Head of caudate nucleus (tissue), 42 donors: ENCODE measurements at regions not wholly inside any gene's neighbourhood (a gene's known extent, or its start where the extent isn't known, plus 50 kb on each side); places are given as distances from the start of the nearest gene placed in this dataset.
"Not testable (repeated sequence)": the region's sequence is repeated elsewhere in the genome, so short reads cannot be mapped to it uniquely, and the experiment has no call there.

Source experiments
- DNase-seq, 42 donors: peaks; one replicate each; pipeline versions ENCODE4 v3.0.0 to v3.0.0-alpha.2; 2020 to 2021; ENCODE audit warnings: mixed read lengths in 7 of 42
- intact Hi-C: fragments of 100-400 bp; cut with DNase I; formaldehyde crosslinking; loops from one replicate; pipeline ENCODE4 v1.15.0; 2022

- intact Hi-C loops, result loop anchor here (10.0 kb wide), 1 partner anchor 391 kb away; no protein-coding TSS in a partner anchor
- DNase-seq, result peak in 19 of 42 donors; percentile 26 to 81 (median 54)
These were observed 62.9 kb upstream of the FAM171A1 start for GRCh38 chr10:15433850-15434537.

- DNase-seq, result no peak
- intact Hi-C loops, result loop anchor here (10.0 kb wide), 1 partner anchor 393 kb away; no protein-coding TSS in a partner anchor
These were observed 61.2 kb upstream of the FAM171A1 start for GRCh38 chr10:15432266-15432665.

GRCh38 chr10:15430969-15431771 lies 60.1 kb upstream of the FAM171A1 start:
- intact Hi-C loops, result loop anchor here (10.0 kb wide), 1 partner anchor 394 kb away; no protein-coding TSS in a partner anchor
- DNase-seq, result no peak

DNA sequence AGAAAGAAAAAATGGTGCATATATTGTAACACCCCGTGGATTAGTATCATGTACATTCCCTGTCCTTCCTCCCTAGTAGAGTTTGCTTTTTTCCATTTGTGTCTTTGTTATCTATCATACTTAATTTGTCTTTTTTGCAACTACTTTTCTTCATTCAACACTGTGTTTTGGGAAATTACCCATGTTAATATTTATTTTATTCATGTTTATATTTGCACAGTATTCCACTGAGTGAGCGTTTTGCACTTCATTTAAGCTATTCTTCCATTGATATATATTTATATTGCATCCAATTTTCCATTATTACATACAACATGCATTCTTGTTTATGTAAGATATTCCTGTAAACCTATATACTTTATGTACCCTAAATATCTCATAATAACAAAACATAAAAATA lies 57.6 kb upstream of the FAM171A1 start:
- intact Hi-C loops, result no loop called here
- DNase-seq, result no peak

- DNase-seq, result peak in 1 of 42 donors; percentile 18
- intact Hi-C loops, result no loop called here
These were observed 56.8 kb upstream of the FAM171A1 start for GRCh38 chr10:15427843-15428414.

- intact Hi-C loops, result no loop called here
- no peak for DNase-seq
These were observed 55.5 kb upstream of the FAM171A1 start for GRCh38 chr10:15426558-15426957.

DNA sequence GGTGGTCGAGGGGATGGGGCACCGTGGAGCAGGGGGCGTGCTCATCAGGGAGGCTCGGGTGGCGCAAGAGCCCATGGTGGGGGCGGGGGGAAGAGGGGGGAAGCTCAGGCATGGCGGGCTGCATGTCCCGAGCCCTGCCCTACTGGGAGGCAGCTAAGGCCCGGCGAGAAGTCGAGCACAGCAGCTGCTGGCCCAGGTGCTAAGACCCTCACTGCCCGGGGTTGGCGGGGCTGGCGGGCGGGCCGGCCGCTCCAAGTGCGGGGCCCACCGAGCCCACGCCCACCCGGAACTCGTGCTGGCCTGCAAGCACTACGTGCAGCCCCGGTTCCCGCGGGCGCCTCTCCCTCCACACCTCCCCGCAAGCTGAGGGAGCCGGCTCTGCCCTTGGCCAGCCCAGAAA lies 55.0 kb upstream of the FAM171A1 start:
- intact Hi-C loops, result no loop called here

DNA sequence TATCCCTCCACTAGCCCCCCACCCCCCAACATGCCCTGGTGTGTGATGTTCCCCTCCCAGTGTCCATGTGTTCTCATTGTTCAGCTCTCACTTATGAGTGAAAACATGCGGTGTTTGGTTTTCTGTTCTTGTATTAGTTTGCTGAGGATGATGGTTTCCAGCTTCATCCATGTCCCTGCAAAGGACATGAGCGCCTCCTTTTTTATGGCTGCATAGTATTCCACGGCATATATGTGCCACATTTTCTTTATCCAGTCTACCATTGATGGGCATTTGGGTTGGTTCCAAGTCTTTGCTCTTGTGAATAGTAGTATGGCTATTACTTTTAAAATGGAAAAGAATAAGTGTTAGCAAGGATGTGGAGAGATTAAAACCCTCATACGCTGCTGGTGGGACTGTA lies 50.8 kb upstream of the FAM171A1 start:
- intact Hi-C loops, DNase-seq: not testable (repeated sequence)

More for the DNA sequence above, 55.0 kb upstream of the FAM171A1 start:
- DNase-seq, result no peak
